ENCODE measurements at regions not wholly inside any gene's neighbourhood (a gene's known extent, or its start where the extent isn't known, plus 50 kb on each side); places are given as distances from the start of the nearest gene placed in this dataset.

DNA sequence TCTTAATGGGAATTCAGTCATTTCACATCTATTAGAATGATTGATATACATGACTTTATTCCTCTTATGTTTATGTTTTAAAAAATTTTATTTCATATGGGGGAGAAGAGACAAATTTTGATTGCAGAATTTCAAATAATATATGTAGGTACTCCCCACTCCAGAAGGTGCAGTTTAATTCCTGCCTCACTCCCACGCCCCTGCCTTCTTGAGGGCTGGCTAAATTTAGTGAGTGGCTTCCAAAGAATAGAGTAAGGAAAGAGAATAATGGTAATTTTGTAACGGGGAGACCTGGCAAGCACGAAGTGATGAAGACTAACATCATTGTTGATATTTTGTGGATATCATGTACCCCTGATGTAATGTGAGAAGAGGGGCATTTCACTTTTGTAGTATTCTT lies 94.7 kb upstream of the FAM78B start:
- H3K27ac ChIP-seq (ENCODE audit: low read length) = no peak overlapping the region
- TF ChIP-seq, protein P1, sequence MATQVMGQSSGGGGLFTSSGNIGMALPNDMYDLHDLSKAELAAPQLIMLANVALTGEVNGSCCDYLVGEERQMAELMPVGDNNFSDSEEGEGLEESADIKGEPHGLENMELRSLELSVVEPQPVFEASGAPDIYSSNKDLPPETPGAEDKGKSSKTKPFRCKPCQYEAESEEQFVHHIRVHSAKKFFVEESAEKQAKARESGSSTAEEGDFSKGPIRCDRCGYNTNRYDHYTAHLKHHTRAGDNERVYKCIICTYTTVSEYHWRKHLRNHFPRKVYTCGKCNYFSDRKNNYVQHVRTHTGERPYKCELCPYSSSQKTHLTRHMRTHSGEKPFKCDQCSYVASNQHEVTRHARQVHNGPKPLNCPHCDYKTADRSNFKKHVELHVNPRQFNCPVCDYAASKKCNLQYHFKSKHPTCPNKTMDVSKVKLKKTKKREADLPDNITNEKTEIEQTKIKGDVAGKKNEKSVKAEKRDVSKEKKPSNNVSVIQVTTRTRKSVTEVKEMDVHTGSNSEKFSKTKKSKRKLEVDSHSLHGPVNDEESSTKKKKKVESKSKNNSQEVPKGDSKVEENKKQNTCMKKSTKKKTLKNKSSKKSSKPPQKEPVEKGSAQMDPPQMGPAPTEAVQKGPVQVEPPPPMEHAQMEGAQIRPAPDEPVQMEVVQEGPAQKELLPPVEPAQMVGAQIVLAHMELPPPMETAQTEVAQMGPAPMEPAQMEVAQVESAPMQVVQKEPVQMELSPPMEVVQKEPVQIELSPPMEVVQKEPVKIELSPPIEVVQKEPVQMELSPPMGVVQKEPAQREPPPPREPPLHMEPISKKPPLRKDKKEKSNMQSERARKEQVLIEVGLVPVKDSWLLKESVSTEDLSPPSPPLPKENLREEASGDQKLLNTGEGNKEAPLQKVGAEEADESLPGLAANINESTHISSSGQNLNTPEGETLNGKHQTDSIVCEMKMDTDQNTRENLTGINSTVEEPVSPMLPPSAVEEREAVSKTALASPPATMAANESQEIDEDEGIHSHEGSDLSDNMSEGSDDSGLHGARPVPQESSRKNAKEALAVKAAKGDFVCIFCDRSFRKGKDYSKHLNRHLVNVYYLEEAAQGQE (IDR thresholded peaks at IDR 0.05; ENCODE audit: borderline replicate concordance) = no peak
- TF ChIP-seq, protein P2, sequence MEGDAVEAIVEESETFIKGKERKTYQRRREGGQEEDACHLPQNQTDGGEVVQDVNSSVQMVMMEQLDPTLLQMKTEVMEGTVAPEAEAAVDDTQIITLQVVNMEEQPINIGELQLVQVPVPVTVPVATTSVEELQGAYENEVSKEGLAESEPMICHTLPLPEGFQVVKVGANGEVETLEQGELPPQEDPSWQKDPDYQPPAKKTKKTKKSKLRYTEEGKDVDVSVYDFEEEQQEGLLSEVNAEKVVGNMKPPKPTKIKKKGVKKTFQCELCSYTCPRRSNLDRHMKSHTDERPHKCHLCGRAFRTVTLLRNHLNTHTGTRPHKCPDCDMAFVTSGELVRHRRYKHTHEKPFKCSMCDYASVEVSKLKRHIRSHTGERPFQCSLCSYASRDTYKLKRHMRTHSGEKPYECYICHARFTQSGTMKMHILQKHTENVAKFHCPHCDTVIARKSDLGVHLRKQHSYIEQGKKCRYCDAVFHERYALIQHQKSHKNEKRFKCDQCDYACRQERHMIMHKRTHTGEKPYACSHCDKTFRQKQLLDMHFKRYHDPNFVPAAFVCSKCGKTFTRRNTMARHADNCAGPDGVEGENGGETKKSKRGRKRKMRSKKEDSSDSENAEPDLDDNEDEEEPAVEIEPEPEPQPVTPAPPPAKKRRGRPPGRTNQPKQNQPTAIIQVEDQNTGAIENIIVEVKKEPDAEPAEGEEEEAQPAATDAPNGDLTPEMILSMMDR (IDR thresholded peaks at IDR 0.05; ENCODE audit: poor library complexity, severe bottlenecking) = no peak
- TF ChIP-seq EZH2 (IDR thresholded peaks at IDR 0.05; ENCODE audit: borderline replicate concordance, insufficient read depth, low read length, poor library complexity, severe bottlenecking) = no peak
- no peak for TF ChIP-seq TAF1 (IDR thresholded peaks at IDR 0.05; ENCODE audit: low read depth)
- TF ChIP-seq MXI1 (conservative IDR thresholded peaks at IDR 0.05; ENCODE audit: poor library complexity, severe bottlenecking) = no peak
- no peak for TF ChIP-seq RAD21 (conservative IDR thresholded peaks at IDR 0.05)
- TF ChIP-seq SMC3 (conservative IDR thresholded peaks at IDR 0.05; ENCODE audit: poor library complexity) = no peak
- no peak for TF ChIP-seq EP300 (conservative IDR thresholded peaks at IDR 0.05; ENCODE audit: poor library complexity, severe bottlenecking)
- TF ChIP-seq POLR2AphosphoS5 (IDR thresholded peaks at IDR 0.05) = no peak
- no peaks in the 10 kb centered on the region for H4K20me1 ChIP-seq (ENCODE audit: insufficient read depth)
- H3F3A ChIP-seq (ENCODE audit: insufficient read depth, low read length, poor library complexity, severe bottlenecking) = no peaks in the 10 kb centered on the region
- H3K4me3 ChIP-seq (ENCODE audit: low read length) = no peak overlapping the region
- no peak overlapping the region for H2AFZ ChIP-seq (ENCODE audit: low read depth, low read length)
- H3K9me2 ChIP-seq (ENCODE audit: insufficient read depth, low read length) = no peaks in the 10 kb centered on the region
- H3K9me3 ChIP-seq (ENCODE audit: low read length) = no peaks in the 10 kb centered on the region
- no peak overlapping the region for H3K4me2 ChIP-seq (ENCODE audit: low read length)
- H3K36me3 ChIP-seq (ENCODE audit: insufficient read depth, low read length) = no peaks in the 10 kb centered on the region
- H3K27me3 ChIP-seq (ENCODE audit: insufficient read depth, low read depth, low read length) = no peaks in the 10 kb centered on the region
- H3K9ac ChIP-seq (ENCODE audit: low read length) = no peak overlapping the region
- no peaks in the 10 kb centered on the region for H3K79me2 ChIP-seq (replicated peaks; ENCODE audit: insufficient read depth, low read length)

DNA sequence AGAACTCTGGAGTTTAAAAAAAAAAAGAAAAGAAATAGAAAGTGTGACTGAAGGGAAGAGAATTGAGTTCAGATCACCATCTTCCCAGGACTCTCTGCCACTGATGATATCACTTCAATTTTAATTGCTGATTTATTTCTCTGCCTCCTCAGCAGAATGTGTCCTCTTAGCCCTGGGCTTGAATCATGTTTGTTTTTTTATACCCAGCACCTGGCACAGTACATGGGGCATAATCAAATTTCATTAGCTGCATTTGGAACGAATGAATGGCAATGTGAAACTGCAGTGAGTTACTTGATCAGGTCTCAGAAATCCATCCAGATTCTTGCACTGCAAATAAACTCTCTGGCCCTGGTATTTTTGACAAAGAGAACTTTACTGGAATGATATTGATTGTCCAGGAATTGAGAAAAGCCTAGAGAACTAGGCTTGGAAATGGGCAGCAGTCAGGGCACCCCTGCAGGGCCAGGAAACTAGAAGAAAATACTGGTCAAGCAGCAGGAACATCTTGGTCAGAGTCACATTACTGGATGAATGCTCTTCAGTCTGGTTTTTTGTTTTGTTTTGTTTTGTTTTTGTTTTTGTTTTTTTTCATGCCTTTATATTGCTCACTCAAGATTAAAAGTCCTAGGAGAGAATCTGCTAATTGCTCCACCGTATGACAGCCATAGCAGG lies 103.8 kb upstream of the FAM78B start:
- no peaks in the 10 kb centered on the region for H3K9me2 ChIP-seq (ENCODE audit: insufficient read depth, low read length)
- no peaks in the 10 kb centered on the region for H3K36me3 ChIP-seq (ENCODE audit: insufficient read depth, low read length)
- H3K27me3 ChIP-seq (ENCODE audit: insufficient read depth, low read depth, low read length) = no peaks in the 10 kb centered on the region
- no peak overlapping the region for H3K9ac ChIP-seq (ENCODE audit: low read length)
- no peaks in the 10 kb centered on the region for H3K79me2 ChIP-seq (replicated peaks; ENCODE audit: insufficient read depth, low read length)
- no peak overlapping the region for H3K27ac ChIP-seq (ENCODE audit: low read length)
- H3F3A ChIP-seq (ENCODE audit: insufficient read depth, low read length, poor library complexity, severe bottlenecking) = no peaks in the 10 kb centered on the region
- TF ChIP-seq, protein P2 (IDR thresholded peaks at IDR 0.05; ENCODE audit: poor library complexity, severe bottlenecking) = no peak
- TF ChIP-seq MXI1 (conservative IDR thresholded peaks at IDR 0.05; ENCODE audit: poor library complexity, severe bottlenecking) (no peak), EZH2 (IDR thresholded peaks at IDR 0.05; ENCODE audit: borderline replicate concordance, insufficient read depth, low read length, poor library complexity, severe bottlenecking) (no peak), RAD21 (conservative IDR thresholded peaks at IDR 0.05) (no peak), POLR2AphosphoS5 (IDR thresholded peaks at IDR 0.05) (no peak), EP300 (conservative IDR thresholded peaks at IDR 0.05; ENCODE audit: poor library complexity, severe bottlenecking) (no peak), TAF1 (IDR thresholded peaks at IDR 0.05; ENCODE audit: low read depth) (no peak), SMC3 (conservative IDR thresholded peaks at IDR 0.05; ENCODE audit: poor library complexity) (no peak)
- TF ChIP-seq, protein P1 (IDR thresholded peaks at IDR 0.05; ENCODE audit: borderline replicate concordance) = no peak
- no peaks in the 10 kb centered on the region for H4K20me1 ChIP-seq (ENCODE audit: insufficient read depth)
- no peak overlapping the region for H2AFZ ChIP-seq (ENCODE audit: low read depth, low read length)
- no peak overlapping the region for H3K4me3 ChIP-seq (ENCODE audit: low read length)
- no peak overlapping the region for H3K4me2 ChIP-seq (ENCODE audit: low read length)
- no peaks in the 10 kb centered on the region for H3K9me3 ChIP-seq (ENCODE audit: low read length)

Measured in neural cell (in vitro differentiated cells).